H9 (cell line): ENCODE measurements at regions not wholly inside any gene's neighbourhood (a gene's known extent, or its start where the extent isn't known, plus 50 kb on each side); places are given as distances from the start of the nearest gene placed in this dataset.

Experiments used
- DNase-seq: peaks from one replicate; pipeline ENCODE4 v3.0.0-alpha.2; 2017
- H2AFZ ChIP-seq: one replicate; pipeline ENCODE4 v1.6.1; 2013; ENCODE audit warnings: mild to moderate bottlenecking, low read length, control low read depth, moderate library complexity
- H2AK5ac ChIP-seq: 2 replicates; pipeline ENCODE4 v1.6.1; 2013; ENCODE audit warnings: low read length, control low read depth, mixed read lengths; ENCODE audit not compliant: insufficient read length
- H2BK120ac ChIP-seq: one replicate; pipeline ENCODE4 v1.6.1; 2013; ENCODE audit warnings: low read depth, mild to moderate bottlenecking, low read length, control low read depth, inconsistent platforms; ENCODE audit not compliant: poor library complexity, severe bottlenecking
- H2BK12ac ChIP-seq: 2 replicates; pipeline ENCODE4 v1.6.1; 2013; ENCODE audit warnings: low read length, control low read depth, mixed read lengths, low read depth; ENCODE audit not compliant: insufficient read length
- H2BK15ac ChIP-seq: 2 replicates; pipeline ENCODE4 v1.6.1; 2013; ENCODE audit warnings: low read depth, low read length, control low read depth
- H2BK20ac ChIP-seq: one replicate; pipeline ENCODE4 v1.6.1; 2013; ENCODE audit warnings: low read depth, mild to moderate bottlenecking, low read length, control low read depth, inconsistent platforms; ENCODE audit not compliant: poor library complexity, severe bottlenecking
- H2BK5ac ChIP-seq: 2 replicates; pipeline ENCODE4 v1.6.1; 2013; ENCODE audit warnings: low read length, control low read depth, mixed read lengths; ENCODE audit not compliant: insufficient read length
- H3K14ac ChIP-seq: 2 replicates; pipeline ENCODE4 v1.6.1; 2013; ENCODE audit warnings: low read length, control low read depth; ENCODE audit not compliant: insufficient read depth
- H3K18ac ChIP-seq: 2 replicates; pipeline ENCODE4 v1.6.1; 2013; ENCODE audit warnings: low read depth, mild to moderate bottlenecking, mixed read lengths, low read length, control low read depth; ENCODE audit not compliant: insufficient read length
- H3K23ac ChIP-seq: 2 replicates; pipeline ENCODE4 v1.6.1; 2013; ENCODE audit warnings: low read length, control low read depth, mixed read lengths, low read depth; ENCODE audit not compliant: insufficient read length
- H3K23me2 ChIP-seq: 2 replicates; pipeline ENCODE4 v1.6.1; 2013; ENCODE audit warnings: low read depth, mild to moderate bottlenecking, mixed read lengths, low read length, control low read depth; ENCODE audit not compliant: insufficient read length, poor library complexity, severe bottlenecking
- H3K27ac ChIP-seq: 2 replicates; pipeline ENCODE4 v1.5.1; 2013; ENCODE audit warnings: low read length, control low read depth, mixed read lengths, low read depth; ENCODE audit not compliant: insufficient read length
- H3K27me3 ChIP-seq: 2 replicates; pipeline ENCODE4 v1.6.1; 2013; ENCODE audit warnings: low read length, control low read depth, inconsistent platforms; ENCODE audit not compliant: insufficient read depth
- H3K4ac ChIP-seq: 2 replicates; pipeline ENCODE4 v1.6.1; 2013; ENCODE audit warnings: low read depth, mild to moderate bottlenecking, control low read depth, inconsistent platforms, low read length, moderate library complexity
- H3K4me1 ChIP-seq: 2 replicates; pipeline ENCODE4 v1.6.1; 2013; ENCODE audit warnings: low read length, control low read depth, inconsistent platforms; ENCODE audit not compliant: insufficient read depth
- H3K4me2 ChIP-seq: 2 replicates; pipeline ENCODE4 v1.6.1; 2013; ENCODE audit warnings: low read length, control low read depth, mixed read lengths; ENCODE audit not compliant: insufficient read length, insufficient read depth
- H3K56ac ChIP-seq: 2 replicates; pipeline ENCODE4 v1.6.1; 2013; ENCODE audit warnings: low read depth, mild to moderate bottlenecking, mixed read lengths, low read length, control low read depth; ENCODE audit not compliant: insufficient read length
- H3K79me1 ChIP-seq: 2 replicates; pipeline ENCODE4 v1.6.1; 2013; ENCODE audit warnings: low read depth, mild to moderate bottlenecking, moderate library complexity, low read length, control low read depth, inconsistent platforms; ENCODE audit not compliant: insufficient read depth, poor library complexity, severe bottlenecking
- H3K79me2 ChIP-seq: 2 replicates; pipeline ENCODE4 v1.6.1; 2013; ENCODE audit warnings: low read length, control low read depth, inconsistent platforms; ENCODE audit not compliant: insufficient read depth
- H3K9ac ChIP-seq: 2 replicates; pipeline ENCODE4 v1.6.1; 2013; ENCODE audit warnings: low read length, control low read depth, mixed read lengths; ENCODE audit not compliant: insufficient read length; ENCODE audit errors: extremely low read depth
- H3K9me3 ChIP-seq: one replicate; pipeline ENCODE4 v1.6.1; 2013; ENCODE audit warnings: low read depth, low read length, inconsistent platforms; ENCODE audit not compliant: control insufficient read depth
- H3T11ph ChIP-seq: one replicate; pipeline ENCODE4 v1.6.1; 2013; ENCODE audit warnings: mild to moderate bottlenecking, low read length, control low read depth, inconsistent platforms
- H4K20me1 ChIP-seq: one replicate; pipeline ENCODE4 v1.6.1; 2013; ENCODE audit not compliant: control insufficient read depth, insufficient read length, insufficient read depth
- H4K5ac ChIP-seq: 2 replicates; pipeline ENCODE4 v1.6.1; 2013; ENCODE audit warnings: low read depth, mild to moderate bottlenecking, mixed read lengths, low read length, control low read depth; ENCODE audit not compliant: insufficient read length
- H4K8ac ChIP-seq: replicated peaks from 2 replicates; pipeline ENCODE4 v1.6.1; 2013; ENCODE audit warnings: low read length, control low read depth, mixed read lengths, low read depth; ENCODE audit not compliant: insufficient read length
- H4K91ac ChIP-seq: 2 replicates; pipeline ENCODE4 v1.6.1; 2013; ENCODE audit warnings: low read depth, mild to moderate bottlenecking, moderate library complexity, mixed read lengths, low read length, control low read depth; ENCODE audit not compliant: insufficient read length
- H3K27ac Mint-ChIP-seq, 3 experiments: 2 replicates in 2 of 3; 3 replicates in 1 of 3; pipeline ENCODE4 v1.8.0; 2020 to 2021; ENCODE audit warnings: mixed read lengths in 3 of 3, mild to moderate bottlenecking in 1 of 3, moderate library complexity in 1 of 3
- H3K27me3 Mint-ChIP-seq: 2 replicates; pipeline ENCODE4 v1.8.0; 2021; ENCODE audit warnings: low read depth, mild to moderate bottlenecking, moderate library complexity, mixed read lengths
- H3K36me3 Mint-ChIP-seq, 3 experiments: 2 replicates in 2 of 3; 3 replicates in 1 of 3; pipeline ENCODE4 v1.8.0; 2020 to 2021; ENCODE audit warnings: low read depth in 3 of 3, mixed read lengths in 3 of 3; ENCODE audit not compliant: insufficient read depth in 1 of 3
- H3K4me1 Mint-ChIP-seq, 2 experiments: 2 replicates each; pipeline ENCODE4 v1.8.0; 2020; ENCODE audit warnings: mixed read lengths in 2 of 2
- H3K4me3 Mint-ChIP-seq, 2 experiments: 2 replicates in 1 of 2; 3 replicates in 1 of 2; pipeline ENCODE4 v1.8.0; 2020 to 2021; ENCODE audit warnings: mild to moderate bottlenecking in 2 of 2, mixed read lengths in 2 of 2, moderate library complexity in 1 of 2
- H3K9me3 Mint-ChIP-seq, 2 experiments: 2 replicates in 1 of 2; 3 replicates in 1 of 2; pipeline ENCODE4 v1.8.0; 2020; ENCODE audit warnings: mild to moderate bottlenecking in 2 of 2, mixed read lengths in 2 of 2, moderate library complexity in 1 of 2
- WGBS: extraction: QIAGEN DNeasy Blood & Tissue Kit; methylation state at CpG from one replicate; pipeline ENCODE4 v1.1.7; 2013; ENCODE audit warnings: missing lambda C conversion rate, low lambda C conversion rate, mixed read lengths; ENCODE audit not compliant: insufficient read length; ENCODE audit errors: extremely low coverage; 5-methylcytosine and 5-hydroxymethylcytosine counted together
- TF ChIP-seq, protein P1 (sequence below): fragments of 200-600 bp; sonication (generic); conservative IDR thresholded peaks from 3 replicates; pipeline ENCODE4 v1.8.0; 2021; ENCODE audit warnings: antibody characterized with exemption, mild to moderate bottlenecking

GRCh38 chr7:156019776-156020565 lies 207.7 kb upstream of the SHH start:
- H3K4me1 ChIP-seq, result no peaks in the 10 kb centered on the region
- no peak overlapping the region for H4K8ac ChIP-seq
- WGBS, result no CpG with 5 or more reads among the region's 13 CpGs
- no peak overlapping the region for H3K14ac ChIP-seq
- H3K23ac ChIP-seq, result no peak overlapping the region
- no peak overlapping the region for H3K4ac ChIP-seq
- H3K23me2 ChIP-seq, result no peaks in the 10 kb centered on the region
- no peak overlapping the region for H3K9ac ChIP-seq
- DNase-seq, result no peak
- H3K27ac Mint-ChIP-seq, result no peak overlapping the region; a peak in 2 of 7 replicates
- no peak overlapping the region for H4K5ac ChIP-seq
- H2AK5ac ChIP-seq, result no peak overlapping the region
- no peak overlapping the region for H3K4me2 ChIP-seq
- H4K20me1 ChIP-seq, result no peaks in the 10 kb centered on the region
- H2BK15ac ChIP-seq, result no peak overlapping the region
- H2BK5ac ChIP-seq, result no peak overlapping the region
- peaks cover 10% of the 10 kb centered on the region for H3K27me3 Mint-ChIP-seq
- no peaks in the 10 kb centered on the region for H3K27me3 ChIP-seq
- H2AFZ ChIP-seq, result no peak overlapping the region
- H3K9me3 ChIP-seq, result no peaks in the 10 kb centered on the region
- H3K18ac ChIP-seq, result no peak overlapping the region
- no peaks in the 10 kb centered on the region for H3K79me1 ChIP-seq
- H2BK20ac ChIP-seq, result no peak overlapping the region
- H3K36me3 Mint-ChIP-seq, result no peaks in the 10 kb centered on the region
- no peaks in the 10 kb centered on the region for H3K9me3 Mint-ChIP-seq
- H3K56ac ChIP-seq, result no peak overlapping the region
- H2BK120ac ChIP-seq, result no peak overlapping the region
- no peak overlapping the region for H3K27ac ChIP-seq
- no peak overlapping the region for H3K4me3 Mint-ChIP-seq
- H3T11ph ChIP-seq, result no peak overlapping the region
- H4K91ac ChIP-seq, result no peak overlapping the region
- peaks cover 18 to 27% of the 10 kb centered on the region in 2 experiments for H3K4me1 Mint-ChIP-seq
- H2BK12ac ChIP-seq, result no peak overlapping the region
- TF ChIP-seq, protein P1, sequence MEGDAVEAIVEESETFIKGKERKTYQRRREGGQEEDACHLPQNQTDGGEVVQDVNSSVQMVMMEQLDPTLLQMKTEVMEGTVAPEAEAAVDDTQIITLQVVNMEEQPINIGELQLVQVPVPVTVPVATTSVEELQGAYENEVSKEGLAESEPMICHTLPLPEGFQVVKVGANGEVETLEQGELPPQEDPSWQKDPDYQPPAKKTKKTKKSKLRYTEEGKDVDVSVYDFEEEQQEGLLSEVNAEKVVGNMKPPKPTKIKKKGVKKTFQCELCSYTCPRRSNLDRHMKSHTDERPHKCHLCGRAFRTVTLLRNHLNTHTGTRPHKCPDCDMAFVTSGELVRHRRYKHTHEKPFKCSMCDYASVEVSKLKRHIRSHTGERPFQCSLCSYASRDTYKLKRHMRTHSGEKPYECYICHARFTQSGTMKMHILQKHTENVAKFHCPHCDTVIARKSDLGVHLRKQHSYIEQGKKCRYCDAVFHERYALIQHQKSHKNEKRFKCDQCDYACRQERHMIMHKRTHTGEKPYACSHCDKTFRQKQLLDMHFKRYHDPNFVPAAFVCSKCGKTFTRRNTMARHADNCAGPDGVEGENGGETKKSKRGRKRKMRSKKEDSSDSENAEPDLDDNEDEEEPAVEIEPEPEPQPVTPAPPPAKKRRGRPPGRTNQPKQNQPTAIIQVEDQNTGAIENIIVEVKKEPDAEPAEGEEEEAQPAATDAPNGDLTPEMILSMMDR, result no peak
- H3K79me2 ChIP-seq, result no peaks in the 10 kb centered on the region
